Activated naive CD4-positive, alpha-beta T cell treated with anti-CD3 and anti-CD28 coated beads, Interleukin-2, amount 10 ng/mL, durations not matched to agents 7 days and 5 days (primary cell): ENCODE measurements at regions not wholly inside any gene's neighbourhood (a gene's known extent, or its start where the extent isn't known, plus 50 kb on each side); places are given as distances from the start of the nearest gene placed in this dataset.
"Not testable (repeated sequence)": the region's sequence is repeated elsewhere in the genome, so short reads cannot be mapped to it uniquely, and the experiment has no call there.

Source experiments
- CTCF ChIA-PET: fragments of 350-600 bp; sonication (Branson Sonifier 250); formaldehyde crosslinking; loops from one replicate; lab custom pipeline; 2021; ENCODE audit warnings: antibody characterized with exemption; lab: Charles Lee
- DNase-seq: peaks from one replicate; pipeline ENCODE4 v3.0.0-alpha.2; 2020
- H3K27ac Mint-ChIP-seq: one replicate; pipeline ENCODE4 v1.8.0; 2021; ENCODE audit warnings: mild to moderate bottlenecking, moderate library complexity, mixed read lengths
- H3K27me3 Mint-ChIP-seq: one replicate; pipeline ENCODE4 v1.8.0; 2021; ENCODE audit warnings: mild to moderate bottlenecking, mixed read lengths
- H3K36me3 Mint-ChIP-seq: one replicate; pipeline ENCODE4 v1.8.0; 2021; ENCODE audit warnings: mixed read lengths
- H3K4me1 Mint-ChIP-seq: one replicate; pipeline ENCODE4 v1.8.0; 2021; ENCODE audit warnings: mixed read lengths
- H3K4me3 Mint-ChIP-seq: one replicate; pipeline ENCODE4 v1.8.0; 2021; ENCODE audit warnings: mild to moderate bottlenecking, moderate library complexity, mixed read lengths
- H3K9me3 Mint-ChIP-seq: one replicate; pipeline ENCODE4 v1.8.0; 2021; ENCODE audit warnings: mixed read lengths

DNA sequence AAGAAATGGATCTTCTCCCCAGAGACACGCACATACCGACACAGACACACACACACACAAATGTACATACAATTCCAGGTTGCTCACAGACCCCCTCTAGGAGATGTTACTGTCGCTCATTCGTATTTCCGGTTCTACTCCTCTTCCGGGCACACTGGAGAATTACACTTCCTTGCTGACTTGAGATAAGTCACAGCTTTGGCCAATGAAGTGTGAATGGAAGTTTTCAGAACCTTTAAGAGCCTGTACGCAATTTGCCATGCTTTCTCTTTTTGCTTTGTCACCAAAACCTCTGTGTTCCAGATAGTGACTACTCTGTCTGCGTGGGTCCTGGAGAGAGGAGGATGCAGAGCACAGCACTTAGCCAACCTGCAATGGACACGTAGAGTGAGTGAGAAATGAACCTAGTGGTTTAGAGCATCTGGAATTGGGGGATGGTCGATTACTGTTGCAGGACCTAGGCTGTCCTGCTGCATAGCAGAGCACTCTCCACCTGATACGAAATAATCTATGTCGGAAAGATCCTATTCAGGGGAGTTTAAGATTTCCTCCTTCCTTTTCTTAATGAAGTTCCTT lies 239.5 kb upstream of the TET2 start:
- no peak overlapping the region for H3K4me3 Mint-ChIP-seq
- peaks cover 15% of the 10 kb centered on the region for H3K27me3 Mint-ChIP-seq
- DNase-seq = no peak
- H3K36me3 Mint-ChIP-seq = no peaks in the 10 kb centered on the region
- H3K4me1 Mint-ChIP-seq = no peaks in the 10 kb centered on the region
- H3K27ac Mint-ChIP-seq = no peak overlapping the region
- no peaks in the 10 kb centered on the region for H3K9me3 Mint-ChIP-seq
- CTCF ChIA-PET = no interaction called here

GRCh38 chr4:104907991-104908390 lies 238.7 kb upstream of the TET2 start:
- CTCF ChIA-PET = no interaction called here

DNA sequence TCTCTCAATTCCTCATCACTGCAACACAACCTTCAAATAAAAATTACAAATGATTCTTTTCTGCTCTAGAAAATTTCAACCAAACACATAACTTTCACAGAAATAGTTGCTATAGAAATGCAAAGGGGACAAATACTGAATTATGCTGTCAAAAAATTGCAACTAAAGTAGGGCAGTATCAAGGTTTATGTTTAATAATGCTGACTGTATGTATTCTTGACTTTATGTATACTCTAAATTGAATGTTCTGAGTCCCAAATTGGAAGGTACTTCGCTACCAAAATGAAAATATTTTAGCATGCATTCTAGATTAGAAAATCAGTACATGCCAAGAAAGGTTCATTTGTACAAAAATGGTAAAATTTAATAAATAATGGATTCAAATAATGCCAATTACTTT lies 237.3 kb upstream of the TET2 start:
- Mint-ChIP-seq H3K9me3 (peaks cover 1% of the 10 kb centered on the region), H3K27ac (no peak overlapping the region), H3K4me1 (no peaks in the 10 kb centered on the region), H3K4me3 (no peak overlapping the region), H3K36me3 (no peaks in the 10 kb centered on the region), H3K27me3 (peaks cover 15% of the 10 kb centered on the region)
- DNase-seq = no peak
- CTCF ChIA-PET = no interaction called here

More at GRCh38 chr4:104907991-104908390, 238.7 kb upstream of the TET2 start:
- H3K9me3 Mint-ChIP-seq = peaks cover under 1% of the 10 kb centered on the region
- no peaks in the 10 kb centered on the region for H3K4me1 Mint-ChIP-seq
- DNase-seq = no peak
- no peaks in the 10 kb centered on the region for H3K36me3 Mint-ChIP-seq
- H3K4me3 Mint-ChIP-seq = no peak overlapping the region
- no peak overlapping the region for H3K27ac Mint-ChIP-seq
- H3K27me3 Mint-ChIP-seq = peaks cover 15% of the 10 kb centered on the region

GRCh38 chr4:104912518-104912917 lies 234.2 kb upstream of the TET2 start:
- CTCF ChIA-PET = no interaction called here
- H3K27ac Mint-ChIP-seq = no peak overlapping the region

GRCh38 chr4:104915373-104915772 lies 231.3 kb upstream of the TET2 start:
- DNase-seq = no peak
- Mint-ChIP-seq H3K9me3 (peaks cover 1% of the 10 kb centered on the region), H3K4me3 (no peak overlapping the region)

More at GRCh38 chr4:104912518-104912917, 234.2 kb upstream of the TET2 start:
- H3K9me3 Mint-ChIP-seq = peaks cover 1% of the 10 kb centered on the region
- peaks cover 9% of the 10 kb centered on the region for H3K27me3 Mint-ChIP-seq
- no peaks in the 10 kb centered on the region for H3K36me3 Mint-ChIP-seq
- no peaks in the 10 kb centered on the region for H3K4me1 Mint-ChIP-seq
- H3K4me3 Mint-ChIP-seq = no peak overlapping the region
- no peak for DNase-seq

DNA sequence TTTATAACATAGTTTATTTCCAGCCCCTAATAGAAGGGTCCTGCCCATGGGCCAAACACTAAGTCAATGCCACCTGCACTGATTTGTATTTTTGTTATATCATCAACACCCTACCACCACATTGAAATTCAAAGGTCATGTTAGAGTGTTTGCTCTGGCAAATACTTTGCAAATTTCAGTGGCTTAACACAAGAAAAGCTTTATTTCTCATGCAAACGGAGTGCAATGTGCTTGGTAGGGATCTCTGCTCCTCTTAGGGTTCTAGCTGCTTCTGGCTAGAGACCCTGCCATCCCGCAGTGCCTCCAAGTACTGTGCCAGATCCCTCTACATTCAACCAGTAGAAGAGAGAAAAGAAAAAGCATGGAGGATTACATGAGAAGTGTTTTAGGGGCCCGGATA lies 230.8 kb upstream of the TET2 start:
- Mint-ChIP-seq H3K4me1 (no peaks in the 10 kb centered on the region), H3K36me3 (no peaks in the 10 kb centered on the region), H3K27ac (no peak overlapping the region), H3K9me3 (peaks cover 1% of the 10 kb centered on the region), H3K4me3 (no peak overlapping the region), H3K27me3 (peaks cover 9% of the 10 kb centered on the region)
- CTCF ChIA-PET = no interaction called here
- DNase-seq = no peak

More at GRCh38 chr4:104915373-104915772, 231.3 kb upstream of the TET2 start:
- no peaks in the 10 kb centered on the region for H3K4me1 Mint-ChIP-seq
- peaks cover 9% of the 10 kb centered on the region for H3K27me3 Mint-ChIP-seq
- CTCF ChIA-PET = no interaction called here
- no peaks in the 10 kb centered on the region for H3K36me3 Mint-ChIP-seq
- no peak overlapping the region for H3K27ac Mint-ChIP-seq

DNA sequence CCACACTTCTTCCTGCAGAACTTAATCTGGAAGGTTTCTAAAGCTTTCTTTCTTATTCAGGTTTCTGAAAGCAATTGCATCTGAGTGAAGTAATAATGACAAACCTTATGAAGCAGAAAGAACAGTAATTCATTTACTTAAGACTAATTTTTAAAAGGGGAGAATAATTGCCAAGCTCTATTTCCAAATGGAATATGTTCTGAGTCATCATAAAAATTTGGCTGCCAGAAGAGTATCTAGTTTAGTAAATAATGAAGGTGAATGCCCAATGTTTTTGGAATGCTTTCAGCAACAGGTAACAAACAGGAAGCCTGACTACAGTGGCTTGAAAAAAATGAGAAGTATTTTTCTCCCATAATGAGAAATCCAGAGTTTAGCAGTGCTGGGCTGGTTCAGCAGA lies 227.3 kb upstream of the TET2 start:
- CTCF ChIA-PET = no interaction called here
- Mint-ChIP-seq H3K4me1 (no peaks in the 10 kb centered on the region), H3K27ac (no peak overlapping the region), H3K4me3 (no peak overlapping the region), H3K9me3 (no peaks in the 10 kb centered on the region), H3K27me3 (peaks cover 4% of the 10 kb centered on the region), H3K36me3 (no peaks in the 10 kb centered on the region)
- no peak for DNase-seq

DNA sequence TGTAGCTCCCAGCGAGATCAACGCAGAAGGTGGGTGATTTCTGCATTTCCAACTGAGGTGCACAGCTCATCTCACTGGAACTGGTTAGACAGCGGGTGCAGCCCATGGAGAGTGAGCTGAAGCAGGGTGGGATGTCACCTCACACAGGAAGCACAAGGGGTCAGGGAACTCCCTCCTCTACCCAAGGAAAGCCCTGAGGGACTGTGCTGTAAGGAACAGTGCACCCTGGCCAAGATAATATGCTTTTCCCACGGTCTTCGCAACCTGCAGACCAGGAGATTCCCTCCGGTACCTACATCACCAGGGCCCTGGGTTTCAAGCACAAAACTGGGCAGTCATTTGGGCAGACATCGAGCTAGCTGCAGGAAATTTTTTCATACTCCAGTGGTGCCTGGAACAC lies 216.4 kb upstream of the TET2 start:
- Mint-ChIP-seq H3K27ac (peak overlapping the region; percentile 83), H3K9me3 (peaks cover 20% of the 10 kb centered on the region), H3K27me3 (peaks cover 10% of the 10 kb centered on the region), H3K4me3 (no peak overlapping the region), H3K4me1 (peaks cover 45% of the 10 kb centered on the region), H3K36me3 (peaks cover 24% of the 10 kb centered on the region)
- CTCF ChIA-PET = interaction anchor here (1.0 to 1.6 kb wide), 3 partner anchors 24 to 543 kb away, joined by 3 to 4 read pairs (median 4); partner anchors contain the start of gene PPA2
- DNase-seq = no peak

- DNase-seq = peak; percentile 78
- H3K27me3 Mint-ChIP-seq = not testable (repeated sequence)
- CTCF ChIA-PET = interaction anchor here (1.3 to 1.6 kb wide), 2 partner anchors 25 to 543 kb away, joined by 3 to 4 read pairs; partner anchors contain the start of gene PPA2
- Mint-ChIP-seq H3K36me3 (peaks cover 24% of the 10 kb centered on the region), H3K4me1 (peaks cover 45% of the 10 kb centered on the region), H3K27ac (peak overlapping the region; percentile 88), H3K9me3 (peaks cover 21% of the 10 kb centered on the region), H3K4me3 (peak overlapping the region; percentile 21)
Observed at GRCh38 chr4:104930745-104931736, 215.6 kb upstream of the TET2 start.

- H3K27ac Mint-ChIP-seq = peak overlapping the region; percentile 75
Observed at GRCh38 chr4:104938624-104939023, 208.1 kb upstream of the TET2 start.

DNA sequence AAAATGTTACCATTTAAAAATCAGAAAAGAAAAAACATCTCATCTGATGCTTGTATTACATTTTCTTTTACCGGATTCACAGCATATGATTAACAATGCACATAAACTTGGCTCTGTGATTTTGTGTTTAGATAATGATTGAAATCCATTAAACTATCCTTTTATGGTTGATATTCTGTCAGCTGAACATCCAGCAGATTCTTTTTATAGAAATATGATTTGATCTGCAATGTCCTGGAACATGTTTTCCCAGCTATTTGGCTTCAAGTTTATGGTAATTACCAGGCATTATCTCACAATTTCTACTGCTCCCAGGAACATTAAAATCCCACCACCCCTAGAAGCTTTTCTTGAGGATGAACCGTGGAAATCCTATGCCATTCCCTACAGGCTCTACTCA lies 205.7 kb upstream of the TET2 start:
- DNase-seq = no peak
- H3K9me3 Mint-ChIP-seq = no peaks in the 10 kb centered on the region
- CTCF ChIA-PET = no interaction called here
- peaks cover 20% of the 10 kb centered on the region for H3K4me1 Mint-ChIP-seq
- no peak overlapping the region for H3K4me3 Mint-ChIP-seq
- H3K36me3 Mint-ChIP-seq = no peaks in the 10 kb centered on the region
- H3K27me3 Mint-ChIP-seq = no peaks in the 10 kb centered on the region
- no peak overlapping the region for H3K27ac Mint-ChIP-seq

More at GRCh38 chr4:104938624-104939023, 208.1 kb upstream of the TET2 start:
- Mint-ChIP-seq H3K4me3 (no peak overlapping the region), H3K36me3 (peaks cover 7% of the 10 kb centered on the region), H3K27me3 (no peaks in the 10 kb centered on the region), H3K4me1 (peaks cover 17% of the 10 kb centered on the region), H3K9me3 (peaks cover 7% of the 10 kb centered on the region)
- CTCF ChIA-PET = no interaction called here
- DNase-seq = peak; percentile 64

- peaks cover 20% of the 10 kb centered on the region for H3K4me1 Mint-ChIP-seq
- DNase-seq = no peak
- H3K36me3 Mint-ChIP-seq = no peaks in the 10 kb centered on the region
- H3K27ac Mint-ChIP-seq = no peak overlapping the region
- CTCF ChIA-PET = no interaction called here
- H3K4me3 Mint-ChIP-seq = no peak overlapping the region
- H3K27me3 Mint-ChIP-seq = no peaks in the 10 kb centered on the region
- no peaks in the 10 kb centered on the region for H3K9me3 Mint-ChIP-seq
Observed at GRCh38 chr4:104941661-104942062, 205.0 kb upstream of the TET2 start.

GRCh38 chr4:104942990-104943743 lies 203.5 kb upstream of the TET2 start:
- no peaks in the 10 kb centered on the region for H3K27me3 Mint-ChIP-seq
- H3K9me3 Mint-ChIP-seq = no peaks in the 10 kb centered on the region
- CTCF ChIA-PET = interaction anchor here (0.6 kb wide), 1 partner anchor 17 kb away, joined by 3 read pairs; no protein-coding TSS in a partner anchor
- DNase-seq = peak; percentile 33
- H3K4me3 Mint-ChIP-seq = no peak overlapping the region
- H3K27ac Mint-ChIP-seq = no peak overlapping the region
- peaks cover 17% of the 10 kb centered on the region for H3K4me1 Mint-ChIP-seq
- H3K36me3 Mint-ChIP-seq = no peaks in the 10 kb centered on the region

- CTCF ChIA-PET = interaction anchor here (0.9 kb wide), 1 partner anchor 19 kb away, joined by 3 read pairs; no protein-coding TSS in a partner anchor
- no peak overlapping the region for H3K27ac Mint-ChIP-seq
- no peaks in the 10 kb centered on the region for H3K27me3 Mint-ChIP-seq
- H3K4me3 Mint-ChIP-seq = no peak overlapping the region
- H3K36me3 Mint-ChIP-seq = no peaks in the 10 kb centered on the region
- H3K9me3 Mint-ChIP-seq = no peaks in the 10 kb centered on the region
- H3K4me1 Mint-ChIP-seq = peaks cover 8% of the 10 kb centered on the region
- no peak for DNase-seq
Observed at GRCh38 chr4:104944596-104944995, 202.1 kb upstream of the TET2 start.
